ENCODE measurements at regions not wholly inside any gene's neighbourhood (a gene's known extent, or its start where the extent isn't known, plus 50 kb on each side); places are given as distances from the start of the nearest gene placed in this dataset.
A peak's percentile ranks its signal among the peaks of the same experiment; 100 is the strongest.

DNA sequence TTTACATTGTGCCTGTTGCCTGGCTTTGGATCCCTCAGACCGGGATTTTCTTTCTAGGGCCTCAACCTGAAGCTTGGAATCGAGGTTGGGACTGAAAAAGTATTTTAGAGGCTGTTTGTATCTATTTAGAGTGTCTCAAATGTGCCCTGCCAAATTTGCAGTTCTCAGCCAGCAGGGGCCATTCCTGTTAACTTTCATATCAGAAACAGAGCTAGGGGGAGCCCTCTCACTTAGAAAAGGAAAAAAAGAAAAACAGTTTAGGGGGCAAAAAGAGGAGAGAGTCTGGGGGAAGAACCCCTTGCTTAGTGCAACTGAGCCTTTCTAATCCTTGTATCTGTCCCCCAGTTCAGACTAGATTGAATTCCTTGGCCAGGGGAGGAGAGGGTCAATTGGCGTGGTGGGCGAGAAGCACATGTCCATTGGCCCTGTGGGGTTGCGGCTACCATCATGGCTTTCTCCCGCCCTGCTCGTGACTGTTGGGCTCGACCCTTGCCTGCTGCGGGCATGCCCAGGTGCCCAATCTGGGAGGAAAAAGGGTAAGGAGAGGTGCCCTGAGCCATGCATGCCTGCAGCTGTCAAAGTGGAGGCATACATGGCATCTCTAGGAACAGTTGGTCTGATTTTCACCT is 101.6 kb downstream of the CFAP44 start:
- H3K27ac ChIP-seq, result no peak overlapping the region
- no peak overlapping the region for H3K4me3 ChIP-seq (ENCODE audit: low read depth, low read length)
- DNase-seq, result no peak
- no peaks in the 10 kb centered on the region for H3K36me3 ChIP-seq (replicated peaks)
- in situ Hi-C loops (cut with HindIII; ENCODE audit: low pct_ligation_motif_present, low sequenced_read_pairs), result no loop called here
- H3K27me3 ChIP-seq (replicated peaks), result no peaks in the 10 kb centered on the region
- peak; percentile 56 for TF ChIP-seq CTCF (IDR thresholded peaks at IDR 0.05; ENCODE audit: low read depth, low read length, missing control alignments)
